ENCODE measurements at regions not wholly inside any gene's neighbourhood (a gene's known extent, or its start where the extent isn't known, plus 50 kb on each side); places are given as distances from the start of the nearest gene placed in this dataset.
A peak's percentile ranks its signal among the peaks of the same experiment; 100 is the strongest.

DNA sequence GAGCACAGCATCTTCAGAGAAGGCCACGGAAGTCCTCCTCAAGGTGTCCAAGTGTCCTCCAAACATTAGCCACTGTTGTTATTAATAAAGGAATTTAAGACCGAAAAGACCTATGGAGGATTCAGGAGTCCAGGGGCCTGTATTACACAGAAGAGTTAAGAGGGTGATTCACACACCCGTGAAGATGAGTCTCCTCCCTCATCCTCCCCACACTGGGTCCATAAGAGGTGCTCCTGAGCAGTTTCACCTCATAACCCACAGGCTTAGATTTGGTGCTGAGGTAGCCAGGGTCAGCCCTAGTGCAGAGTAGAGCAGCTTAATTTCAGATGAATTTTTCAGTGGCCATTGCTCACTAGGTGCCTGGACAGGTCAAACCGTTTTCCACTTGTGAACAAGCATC is 65.3 kb downstream of the PRR18 start:
- no peaks in the 10 kb centered on the region for H3K27me3 ChIP-seq (ENCODE audit: control insufficient read depth in 2 of 2, insufficient read depth in 2 of 2, low read length in 2 of 2)
- H3K4me3 ChIP-seq (replicated peaks in 1 of 3; ENCODE audit: low read depth in 2 of 3, low read length in 3 of 3) = no peak overlapping the region
- TF ChIP-seq CTCF (IDR thresholded peaks at IDR 0.05) = no peak
- WGBS (ENCODE audit: insufficient coverage) = 100% methylated on average over 1 of the region's 4 CpGs
- H3K79me2 ChIP-seq (ENCODE audit: insufficient read depth, low read length) = no peaks in the 10 kb centered on the region
- H3K4me1 ChIP-seq (ENCODE audit: control insufficient read depth in 1 of 2, insufficient read depth in 2 of 2, low read length in 2 of 2) = peaks cover 6 to 11% of the 10 kb centered on the region in 2 donors
- peak overlapping the region; percentile 12 for H2AFZ ChIP-seq (ENCODE audit: insufficient read depth, low read depth, low read length, poor library complexity, severe bottlenecking)
- H3K4me3 Mint-ChIP-seq = no peak overlapping the region
- no peaks in the 10 kb centered on the region for H3K36me3 ChIP-seq (replicated peaks in 1 of 2; ENCODE audit: control insufficient read depth in 1 of 2, insufficient read depth in 2 of 2, low read length in 2 of 2)
- H3K4me2 ChIP-seq (replicated peaks; ENCODE audit: extremely low read depth, low read length, poor library complexity, severe bottlenecking) = no peak overlapping the region
- peaks cover 0 to 10% (median 4%) of the 10 kb centered on the region in 3 donors for H3K27me3 Mint-ChIP-seq (ENCODE audit: low read depth in 3 of 3)
- no peaks in the 10 kb centered on the region for H3K9me3 ChIP-seq (replicated peaks in 1 of 2; ENCODE audit: control insufficient read depth in 1 of 2, insufficient read depth in 1 of 2, low read length in 2 of 2)
- H3K27ac Mint-ChIP-seq = peak overlapping the region in 1 of 7 donors; percentile 68
- intact Hi-C loops (cut with micrococcal nuclease) = no loop called here
- peaks cover 18% of the 10 kb centered on the region for H3K4me1 Mint-ChIP-seq
- H3K36me3 Mint-ChIP-seq = peaks cover 0 to 2% of the 10 kb centered on the region in 2 donors
- H3K9me3 Mint-ChIP-seq = peaks cover 0 to 4% (median 0%) of the 10 kb centered on the region in 7 donors
- DNase-seq = no peak
- H3K27ac ChIP-seq (ENCODE audit: low read depth in 1 of 2, low read length in 2 of 2) = no peak overlapping the region
- H3K9ac ChIP-seq (ENCODE audit: insufficient read depth, low read length, poor library complexity, severe bottlenecking) = no peak overlapping the region
- no peaks in the 10 kb centered on the region for H4K20me1 ChIP-seq (ENCODE audit: insufficient read depth, low read length)

DNA sequence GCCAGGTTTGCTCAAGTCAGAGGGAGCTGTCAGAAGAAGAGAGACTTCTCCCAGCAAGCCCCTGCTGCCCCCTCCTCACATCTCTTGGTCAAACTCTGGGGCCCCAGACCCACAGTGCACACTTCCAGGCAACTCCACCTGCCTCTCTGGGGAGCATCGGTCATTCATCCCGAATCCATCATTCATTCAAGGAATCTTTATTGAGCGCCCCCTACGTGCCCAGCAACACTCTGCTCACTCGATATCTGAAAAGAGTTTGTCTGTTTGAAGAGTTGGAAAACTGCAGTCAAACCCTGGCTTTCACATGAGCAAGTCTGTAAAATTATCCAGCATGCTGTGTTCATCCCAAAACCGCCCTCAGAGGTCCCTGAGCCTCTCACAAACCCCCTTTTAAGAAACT is 66.2 kb downstream of the PRR18 start:
- intact Hi-C loops (cut with micrococcal nuclease) = no loop called here
- WGBS (ENCODE audit: insufficient coverage) = 60% methylated on average over 1 of the region's 6 CpGs
- no peak overlapping the region for H3K9ac ChIP-seq (ENCODE audit: insufficient read depth, low read length, poor library complexity, severe bottlenecking)
- no peak for DNase-seq
- no peaks in the 10 kb centered on the region for H3K9me3 Mint-ChIP-seq
- H4K20me1 ChIP-seq (ENCODE audit: insufficient read depth, low read length) = no peaks in the 10 kb centered on the region
- H3K36me3 Mint-ChIP-seq = peaks cover 0 to 2% of the 10 kb centered on the region in 2 donors
- TF ChIP-seq CTCF (IDR thresholded peaks at IDR 0.05) = no peak
- no peak overlapping the region for H2AFZ ChIP-seq (ENCODE audit: insufficient read depth, low read depth, low read length, poor library complexity, severe bottlenecking)
- H3K4me3 ChIP-seq (replicated peaks in 1 of 3; ENCODE audit: low read depth in 2 of 3, low read length in 3 of 3) = no peak overlapping the region
- no peaks in the 10 kb centered on the region for H3K27me3 ChIP-seq (ENCODE audit: control insufficient read depth in 2 of 2, insufficient read depth in 2 of 2, low read length in 2 of 2)
- no peaks in the 10 kb centered on the region for H3K9me3 ChIP-seq (replicated peaks in 1 of 2; ENCODE audit: control insufficient read depth in 1 of 2, insufficient read depth in 1 of 2, low read length in 2 of 2)
- peaks cover 27% of the 10 kb centered on the region for H3K4me1 Mint-ChIP-seq
- no peaks in the 10 kb centered on the region for H3K79me2 ChIP-seq (ENCODE audit: insufficient read depth, low read length)
- peaks cover 0 to 10% (median 6%) of the 10 kb centered on the region in 3 donors for H3K27me3 Mint-ChIP-seq (ENCODE audit: low read depth in 3 of 3)
- H3K4me3 Mint-ChIP-seq = no peak overlapping the region
- H3K27ac ChIP-seq (ENCODE audit: low read depth in 1 of 2, low read length in 2 of 2) = no peak overlapping the region
- peaks cover 15 to 20% of the 10 kb centered on the region in 2 donors for H3K4me1 ChIP-seq (ENCODE audit: control insufficient read depth in 1 of 2, insufficient read depth in 2 of 2, low read length in 2 of 2)
- H3K4me2 ChIP-seq (replicated peaks; ENCODE audit: extremely low read depth, low read length, poor library complexity, severe bottlenecking) = no peak overlapping the region
- H3K27ac Mint-ChIP-seq = no peak overlapping the region
- no peaks in the 10 kb centered on the region for H3K36me3 ChIP-seq (replicated peaks in 1 of 2; ENCODE audit: control insufficient read depth in 1 of 2, insufficient read depth in 2 of 2, low read length in 2 of 2)

Data from CD14-positive monocyte (primary cell).